Activated T-helper 1 cell treated with anti-CD3 and anti-CD28 coated beads, Interleukin-12 subunit alpha, Interleukin-12 subunit beta, Interleukin-2, Interleukin-4 antibody, amounts not matched to agents 30 ng/mL and 10 ng/mL and 1 ng/mL, durations not matched to agents 14 hours and 24 hours and 36 hours (primary cell): ENCODE measurements at regions not wholly inside any gene's neighbourhood (a gene's known extent, or its start where the extent isn't known, plus 50 kb on each side); places are given as distances from the start of the nearest gene placed in this dataset.

Source experiments
- DNase-seq: peaks from one replicate; pipeline ENCODE4 v3.0.0; 2021; ENCODE audit warnings: low spot score
- H3K27ac Mint-ChIP-seq: one replicate; pipeline ENCODE4 v1.8.0; 2021; ENCODE audit warnings: mild to moderate bottlenecking, mixed read lengths
- H3K27me3 Mint-ChIP-seq: one replicate; pipeline ENCODE4 v1.8.0; 2022; ENCODE audit warnings: mild to moderate bottlenecking, moderate library complexity, mixed read lengths; ENCODE audit not compliant: insufficient read depth
- H3K36me3 Mint-ChIP-seq: one replicate; pipeline ENCODE4 v1.8.0; 2021; ENCODE audit warnings: low read depth, mixed read lengths
- H3K4me1 Mint-ChIP-seq: one replicate; pipeline ENCODE4 v1.8.0; 2021; ENCODE audit warnings: low read depth, mixed read lengths
- H3K4me3 Mint-ChIP-seq: one replicate; pipeline ENCODE4 v1.8.0; 2021; ENCODE audit warnings: mild to moderate bottlenecking, moderate library complexity, mixed read lengths
- H3K9me3 Mint-ChIP-seq: one replicate; pipeline ENCODE4 v1.8.0; 2021; ENCODE audit warnings: mixed read lengths
- intact Hi-C: fragments of 100-400 bp; cut with micrococcal nuclease; formaldehyde crosslinking; loops from one replicate; pipeline ENCODE4 v1.15.1; 2024

- H3K36me3 Mint-ChIP-seq: no peaks in the 10 kb centered on the region
- intact Hi-C loops: no loop called here
- DNase-seq: no peak
- no peaks in the 10 kb centered on the region for H3K9me3 Mint-ChIP-seq
- no peaks in the 10 kb centered on the region for H3K4me1 Mint-ChIP-seq
- no peak overlapping the region for H3K4me3 Mint-ChIP-seq
- no peaks in the 10 kb centered on the region for H3K27me3 Mint-ChIP-seq
- no peak overlapping the region for H3K27ac Mint-ChIP-seq
Observed at GRCh38 chr22:48702573-48703264, 1125.0 kb downstream of the BRD1 start.

GRCh38 chr22:48701296-48702030, 1126.2 kb downstream of the BRD1 start:
- H3K9me3 Mint-ChIP-seq: no peaks in the 10 kb centered on the region
- no peaks in the 10 kb centered on the region for H3K36me3 Mint-ChIP-seq
- intact Hi-C loops: no loop called here
- no peaks in the 10 kb centered on the region for H3K27me3 Mint-ChIP-seq
- no peak overlapping the region for H3K4me3 Mint-ChIP-seq
- DNase-seq: no peak
- H3K27ac Mint-ChIP-seq: no peak overlapping the region
- no peaks in the 10 kb centered on the region for H3K4me1 Mint-ChIP-seq

DNA sequence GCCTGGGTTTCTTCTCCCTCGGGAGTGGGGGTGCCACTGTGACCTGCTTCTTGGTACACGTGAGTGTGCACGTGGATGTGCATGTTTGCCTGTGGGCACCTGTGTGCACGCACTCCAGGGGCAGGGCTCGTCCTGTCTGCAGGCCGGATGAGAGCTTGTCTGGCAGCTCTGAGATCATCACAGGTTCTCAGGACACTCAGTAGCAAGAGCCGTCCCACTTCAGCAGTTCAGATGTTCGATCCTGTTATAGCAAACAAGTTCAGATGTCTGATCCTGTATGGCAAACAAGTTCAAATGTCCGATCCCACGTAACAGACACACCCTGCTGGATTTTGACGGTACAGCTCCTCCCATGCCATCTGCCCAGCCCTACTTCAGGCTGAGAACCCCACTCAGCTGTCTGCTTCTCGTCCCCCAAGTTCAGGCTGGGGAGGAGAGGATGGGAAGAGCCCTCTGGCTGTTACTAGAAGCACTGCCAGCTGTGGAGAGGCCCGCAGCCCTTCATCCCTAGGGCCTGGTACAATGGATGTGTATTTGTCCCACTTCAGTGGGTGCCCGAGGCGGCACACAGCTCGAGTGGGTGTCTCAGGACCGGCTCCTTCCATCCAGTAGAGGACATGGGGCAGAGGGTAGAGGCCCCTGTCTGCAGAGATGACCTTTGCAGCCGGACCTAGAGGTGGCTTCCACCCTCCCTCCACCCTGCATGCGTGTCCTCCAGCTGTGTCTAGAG, 1126.9 kb downstream of the BRD1 start:
- Mint-ChIP-seq H3K27me3 (no peaks in the 10 kb centered on the region), H3K27ac (no peak overlapping the region), H3K9me3 (no peaks in the 10 kb centered on the region), H3K36me3 (no peaks in the 10 kb centered on the region), H3K4me3 (no peak overlapping the region), H3K4me1 (no peaks in the 10 kb centered on the region)
- no peak for DNase-seq
- intact Hi-C loops: no loop called here

DNA sequence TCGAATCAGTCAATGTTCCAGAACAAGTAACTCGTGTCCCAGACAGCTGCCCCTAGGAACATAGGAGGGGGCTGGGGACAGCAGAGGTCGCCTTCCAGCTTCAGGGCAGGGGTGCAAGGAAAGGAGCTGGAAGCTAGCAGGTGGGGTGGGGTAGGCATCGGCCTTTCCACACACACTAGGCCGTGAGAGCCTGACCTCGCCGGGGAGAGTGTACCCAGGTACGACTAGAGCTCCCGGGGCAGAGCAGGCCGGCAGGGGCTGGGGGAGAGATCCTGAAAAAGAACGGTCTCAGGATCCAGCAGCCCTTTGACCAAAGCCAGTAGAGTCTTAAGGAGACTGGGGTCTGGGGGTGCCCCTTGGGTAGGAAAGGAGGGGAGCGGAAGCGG, 1127.5 kb downstream of the BRD1 start:
- intact Hi-C loops: no loop called here
- Mint-ChIP-seq H3K4me3 (no peak overlapping the region), H3K9me3 (no peaks in the 10 kb centered on the region), H3K4me1 (no peaks in the 10 kb centered on the region), H3K27ac (no peak overlapping the region), H3K27me3 (no peaks in the 10 kb centered on the region), H3K36me3 (no peaks in the 10 kb centered on the region)
- DNase-seq: no peak

DNA sequence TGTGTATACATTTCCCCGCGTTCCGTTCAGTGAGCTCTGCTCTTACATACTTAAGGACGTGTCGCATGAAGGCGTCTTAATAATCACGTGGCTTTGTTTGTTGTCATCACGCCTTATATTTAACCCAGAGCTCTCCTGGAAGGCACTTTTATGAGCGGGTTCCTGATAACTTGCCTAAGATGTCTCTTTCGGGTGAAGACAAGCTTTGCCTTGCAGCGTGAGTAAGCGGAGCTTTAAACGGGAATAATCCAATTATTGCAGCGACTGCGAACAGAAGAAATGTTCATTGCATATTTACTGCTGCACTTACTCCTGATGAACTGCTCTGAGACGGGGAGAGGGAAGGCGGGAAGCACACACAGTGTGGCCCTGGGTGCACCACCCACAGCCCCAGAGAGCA, 1128.2 kb downstream of the BRD1 start:
- intact Hi-C loops: no loop called here
- Mint-ChIP-seq H3K27me3 (no peaks in the 10 kb centered on the region), H3K9me3 (no peaks in the 10 kb centered on the region), H3K36me3 (no peaks in the 10 kb centered on the region), H3K4me1 (no peaks in the 10 kb centered on the region), H3K27ac (no peak overlapping the region), H3K4me3 (no peak overlapping the region)
- DNase-seq: no peak

- no peak overlapping the region for H3K27ac Mint-ChIP-seq
- intact Hi-C loops: no loop called here
Observed at GRCh38 chr22:48698618-48699017, 1129.1 kb downstream of the BRD1 start.

DNA sequence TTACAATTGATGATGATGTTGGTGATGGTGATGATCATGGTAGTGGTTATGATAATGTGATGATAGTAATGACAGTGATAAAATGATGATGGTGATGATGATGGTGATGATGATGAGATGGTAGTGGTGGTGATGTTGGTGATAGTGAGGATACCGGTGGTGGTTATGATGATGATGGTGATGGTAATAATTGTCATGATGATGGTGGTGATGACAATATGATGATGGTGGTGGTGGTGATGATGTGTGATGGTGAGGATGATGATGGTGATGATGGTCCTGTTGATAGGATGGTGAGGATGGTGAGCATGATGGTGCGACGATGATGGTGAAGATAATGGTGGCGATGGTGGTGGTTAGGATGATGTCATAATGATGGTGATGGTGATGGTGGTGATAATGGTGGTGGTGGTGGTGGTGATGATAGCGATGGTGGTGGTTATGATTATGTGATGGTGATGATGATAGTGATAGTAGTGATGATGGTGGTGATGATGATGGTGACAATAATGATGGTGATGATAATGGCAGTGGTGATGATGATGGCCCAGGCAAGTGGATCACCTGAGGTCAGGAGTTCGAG, 1129.9 kb downstream of the BRD1 start:
- Mint-ChIP-seq H3K9me3 (no peaks in the 10 kb centered on the region), H3K27me3 (no peaks in the 10 kb centered on the region), H3K36me3 (no peaks in the 10 kb centered on the region), H3K4me1 (no peaks in the 10 kb centered on the region), H3K4me3 (no peak overlapping the region), H3K27ac (no peak overlapping the region)
- intact Hi-C loops: no loop called here
- DNase-seq: no peak

More at GRCh38 chr22:48698618-48699017, 1129.1 kb downstream of the BRD1 start:
- no peak for DNase-seq
- H3K27me3 Mint-ChIP-seq: no peaks in the 10 kb centered on the region
- H3K4me3 Mint-ChIP-seq: no peak overlapping the region
- H3K4me1 Mint-ChIP-seq: no peaks in the 10 kb centered on the region
- no peaks in the 10 kb centered on the region for H3K9me3 Mint-ChIP-seq
- H3K36me3 Mint-ChIP-seq: no peaks in the 10 kb centered on the region

DNA sequence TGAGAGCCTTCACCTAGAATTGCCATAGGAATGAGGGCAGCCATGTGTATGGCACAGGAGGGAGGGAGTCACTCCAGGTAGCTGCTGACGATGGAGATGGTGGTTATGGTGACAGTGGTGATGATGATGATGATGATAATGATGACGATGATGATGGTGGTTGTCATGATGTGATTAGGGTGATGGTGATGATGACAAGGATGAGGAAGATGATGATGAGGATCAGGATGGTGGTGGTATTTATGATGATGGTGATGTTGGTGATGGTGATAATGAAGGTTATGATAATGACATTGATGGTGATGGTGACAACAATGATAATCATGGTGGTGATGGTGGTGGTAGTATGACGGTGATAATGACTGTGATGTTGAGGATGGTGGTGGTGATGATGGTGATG, 1130.5 kb downstream of the BRD1 start:
- H3K27ac Mint-ChIP-seq: no peak overlapping the region
- DNase-seq: no peak
- H3K9me3 Mint-ChIP-seq: no peaks in the 10 kb centered on the region
- H3K4me3 Mint-ChIP-seq: no peak overlapping the region
- no peaks in the 10 kb centered on the region for H3K27me3 Mint-ChIP-seq
- H3K4me1 Mint-ChIP-seq: no peaks in the 10 kb centered on the region
- H3K36me3 Mint-ChIP-seq: no peaks in the 10 kb centered on the region
- intact Hi-C loops: no loop called here

DNA sequence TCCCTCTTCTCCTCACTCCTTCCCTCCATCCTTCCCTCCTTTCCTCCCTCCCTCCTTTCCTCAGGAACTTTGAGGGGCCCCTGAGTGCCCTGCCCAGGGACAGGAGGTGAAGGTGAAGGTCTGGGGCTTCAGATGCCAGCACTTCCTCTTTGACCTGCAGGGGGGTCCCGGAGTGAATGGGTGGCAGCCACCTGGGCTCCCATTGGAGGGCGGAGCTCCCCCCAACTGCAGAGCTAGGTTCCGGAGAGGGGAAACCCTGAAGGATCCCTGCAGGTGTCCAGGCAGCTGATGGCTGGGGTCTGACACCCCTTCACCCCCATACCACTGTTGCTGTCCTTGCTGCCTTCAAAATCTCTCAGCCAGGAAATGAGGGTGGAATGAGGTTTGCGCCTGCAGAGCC, 1131.3 kb downstream of the BRD1 start:
- Mint-ChIP-seq H3K36me3 (no peaks in the 10 kb centered on the region), H3K9me3 (no peaks in the 10 kb centered on the region), H3K4me3 (no peak overlapping the region), H3K27me3 (no peaks in the 10 kb centered on the region), H3K4me1 (no peaks in the 10 kb centered on the region), H3K27ac (no peak overlapping the region)
- intact Hi-C loops: no loop called here
- DNase-seq: no peak

- no peak overlapping the region for H3K27ac Mint-ChIP-seq
- no peaks in the 10 kb centered on the region for H3K4me1 Mint-ChIP-seq
- H3K27me3 Mint-ChIP-seq: no peaks in the 10 kb centered on the region
- no peaks in the 10 kb centered on the region for H3K36me3 Mint-ChIP-seq
- H3K4me3 Mint-ChIP-seq: no peak overlapping the region
- no peaks in the 10 kb centered on the region for H3K9me3 Mint-ChIP-seq
- no peak for DNase-seq
- intact Hi-C loops: no loop called here
Observed at GRCh38 chr22:48695731-48696305, 1131.9 kb downstream of the BRD1 start.

DNA sequence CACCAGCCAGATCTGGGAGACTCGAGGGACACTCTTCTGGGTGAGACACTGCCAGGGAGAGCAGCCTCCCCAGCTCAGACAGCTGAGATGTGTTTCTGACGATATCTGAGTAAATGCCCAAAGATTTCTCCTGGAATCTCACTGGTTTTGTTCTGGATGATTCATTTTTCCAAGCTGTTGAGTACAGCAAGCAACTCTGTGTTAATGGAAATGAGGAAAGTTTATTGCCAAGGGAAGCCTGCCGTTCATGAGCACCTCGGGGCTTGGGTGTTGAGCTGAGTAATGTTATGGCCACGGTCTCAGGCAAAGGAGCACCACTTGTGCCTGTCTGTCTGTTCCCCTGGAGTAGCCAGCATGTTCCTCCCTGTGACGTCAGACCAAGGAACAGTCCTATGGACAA, 1132.4 kb downstream of the BRD1 start:
- Mint-ChIP-seq H3K27me3 (no peaks in the 10 kb centered on the region), H3K27ac (no peak overlapping the region), H3K4me1 (no peaks in the 10 kb centered on the region), H3K36me3 (no peaks in the 10 kb centered on the region), H3K4me3 (no peak overlapping the region), H3K9me3 (no peaks in the 10 kb centered on the region)
- intact Hi-C loops: no loop called here
- no peak for DNase-seq

- no peak for DNase-seq
- Mint-ChIP-seq H3K4me1 (no peaks in the 10 kb centered on the region), H3K36me3 (no peaks in the 10 kb centered on the region), H3K27me3 (no peaks in the 10 kb centered on the region), H3K27ac (no peak overlapping the region), H3K4me3 (no peak overlapping the region), H3K9me3 (no peaks in the 10 kb centered on the region)
- intact Hi-C loops: no loop called here
Observed at GRCh38 chr22:48694296-48694883, 1133.3 kb downstream of the BRD1 start.
